ENCODE measurements at regions not wholly inside any gene's neighbourhood (a gene's known extent, or its start where the extent isn't known, plus 50 kb on each side); places are given as distances from the start of the nearest gene placed in this dataset.

GRCh38 chr2:56130463-56131070, 53.2 kb upstream of the CCDC85A start:
- H3K9ac ChIP-seq (ENCODE audit: insufficient read length), result no peak overlapping the region
- no peak overlapping the region for H3K4me3 ChIP-seq
- no peaks in the 10 kb centered on the region for H3K36me3 ChIP-seq (ENCODE audit: insufficient read depth, low read length)
- TF ChIP-seq POLR2AphosphoS5 (IDR thresholded peaks at IDR 0.05; ENCODE audit: borderline replicate concordance, low read depth, low read length) (no peak), FOXP2 (optimal IDR thresholded peaks at IDR 0.05; ENCODE audit: control extremely low read depth, extremely low read length, insufficient read depth) (no peak), EZH2 (IDR thresholded peaks at IDR 0.05) (no peak)
- H3K9me3 ChIP-seq (ENCODE audit: low read depth, low read length), result no peaks in the 10 kb centered on the region
- no peak for DNase-seq (ENCODE audit: low read depth, low spot score)
- no peak overlapping the region for H3K27ac ChIP-seq

- TF ChIP-seq POLR2AphosphoS5 (IDR thresholded peaks at IDR 0.05; ENCODE audit: borderline replicate concordance, low read depth, low read length), result no peak
- TF ChIP-seq EZH2 (IDR thresholded peaks at IDR 0.05), result no peak
- TF ChIP-seq FOXP2 (optimal IDR thresholded peaks at IDR 0.05; ENCODE audit: control extremely low read depth, extremely low read length, insufficient read depth), result no peak
- Histone ChIP-seq H3K9ac (ENCODE audit: insufficient read length) (no peak overlapping the region), H3K4me3 (no peak overlapping the region), H3K9me3 (ENCODE audit: low read depth, low read length) (no peaks in the 10 kb centered on the region), H3K27ac (no peak overlapping the region), H3K36me3 (ENCODE audit: insufficient read depth, low read length) (no peaks in the 10 kb centered on the region)
- peak; percentile 18 for DNase-seq (ENCODE audit: low read depth, low spot score)
Observed at GRCh38 chr2:56132138-56132537, 51.7 kb upstream of the CCDC85A start.

GRCh38 chr2:56133441-56133840, 50.3 kb upstream of the CCDC85A start:
- DNase-seq (ENCODE audit: low read depth, low spot score), result no peak
- H3K36me3 ChIP-seq (ENCODE audit: insufficient read depth, low read length), result no peaks in the 10 kb centered on the region
- H3K9ac ChIP-seq (ENCODE audit: insufficient read length), result no peak overlapping the region
- TF ChIP-seq FOXP2 (optimal IDR thresholded peaks at IDR 0.05; ENCODE audit: control extremely low read depth, extremely low read length, insufficient read depth), result no peak
- no peak for TF ChIP-seq EZH2 (IDR thresholded peaks at IDR 0.05)
- TF ChIP-seq POLR2AphosphoS5 (IDR thresholded peaks at IDR 0.05; ENCODE audit: borderline replicate concordance, low read depth, low read length), result no peak
- peak overlapping the region; percentile 85; the same call in 1 of the 2 replicates for H3K27ac ChIP-seq
- no peaks in the 10 kb centered on the region for H3K9me3 ChIP-seq (ENCODE audit: low read depth, low read length)
- H3K4me3 ChIP-seq, result no peak overlapping the region

GRCh38 chr2:56133931-56134629, 49.7 kb upstream of the CCDC85A start:
- peak overlapping the region; percentile 26 for H3K9ac ChIP-seq (ENCODE audit: insufficient read length)
- H3K9me3 ChIP-seq (ENCODE audit: low read depth, low read length), result no peaks in the 10 kb centered on the region
- no peak for DNase-seq (ENCODE audit: low read depth, low spot score)
- peak overlapping the region; percentile 85 for H3K27ac ChIP-seq
- peak overlapping the region; percentile 55 for H3K4me3 ChIP-seq
- H3K36me3 ChIP-seq (ENCODE audit: insufficient read depth, low read length), result no peaks in the 10 kb centered on the region
- TF ChIP-seq POLR2AphosphoS5 (IDR thresholded peaks at IDR 0.05; ENCODE audit: borderline replicate concordance, low read depth, low read length) (no peak), EZH2 (IDR thresholded peaks at IDR 0.05) (no peak), FOXP2 (optimal IDR thresholded peaks at IDR 0.05; ENCODE audit: control extremely low read depth, extremely low read length, insufficient read depth) (no peak)
